Endothelial cell of umbilical vein (primary cell): ENCODE measurements at regions not wholly inside any gene's neighbourhood (a gene's known extent, or its start where the extent isn't known, plus 50 kb on each side); places are given as distances from the start of the nearest gene placed in this dataset.

ENCODE experiments used
- BruUV-seq: library from RNA; stranded (reverse); fragments of 400-500 nt; replicated peaks from 2 replicates; lab custom pipeline; 2021; lab: Mats Ljungman, UMichigan
- CTCF ChIA-PET: fragments of 300-600, 350-600 bp; sonication (Branson Sonifier 250); formaldehyde crosslinking; loops from one replicate; lab custom pipeline; 2021; ENCODE audit warnings: antibody characterized with exemption, inconsistent platforms; lab: Charles Lee
- POLR2A ChIA-PET: fragments of 300-600, 350-600 bp; sonication (Branson Sonifier 250); formaldehyde crosslinking; loops from one replicate; lab custom pipeline; 2021; ENCODE audit warnings: antibody characterized with exemption, inconsistent platforms; lab: Charles Lee
- DNase-seq: peaks from one replicate; pipeline ENCODE4 v3.0.0-alpha.2; 2011; ENCODE audit warnings: low read depth, low spot score
- FAIRE-seq: peaks from 2 replicates; lab custom pipeline; 2011; peaks lifted over from hg19 to GRCh38; lab: Jason Lieb, UNC
- H2AFZ ChIP-seq: 2 replicates; pipeline ENCODE4 v1.6.0; 2012; ENCODE audit warnings: low read depth, low read length, control low read depth, inconsistent platforms
- H3K27ac ChIP-seq: 2 replicates; pipeline ENCODE4 v1.5.1; 2011; ENCODE audit warnings: low read depth, mild to moderate bottlenecking, control low read depth, low read length, moderate library complexity; ENCODE audit not compliant: insufficient read depth
- H3K27me3 ChIP-seq, 2 experiments: 2 replicates each; pipeline versions ENCODE4 v1.6.0 to v1.6.1; 2011; ENCODE audit warnings: low read length in 2 of 2, mixed read lengths in 1 of 2; ENCODE audit not compliant: control insufficient read depth in 2 of 2, insufficient read depth in 2 of 2
- H3K36me3 ChIP-seq, 2 experiments: 2 replicates in 1 of 2; 3 replicates in 1 of 2; pipeline ENCODE4 v1.5.1; 2011; ENCODE audit warnings: low read length in 2 of 2, mild to moderate bottlenecking in 1 of 2, moderate library complexity in 1 of 2; ENCODE audit not compliant: control insufficient read depth in 2 of 2, insufficient read depth in 2 of 2; ENCODE audit errors: extremely low read depth in 1 of 2
- H3K4me1 ChIP-seq: 3 replicates; pipeline ENCODE4 v1.5.1; 2011; ENCODE audit warnings: mild to moderate bottlenecking, low read length; ENCODE audit not compliant: control insufficient read depth, insufficient read depth; ENCODE audit errors: extremely low read depth
- H3K4me2 ChIP-seq: 2 replicates; pipeline ENCODE4 v1.6.1; 2011; ENCODE audit warnings: low read length, control low read depth, mixed read lengths; ENCODE audit not compliant: insufficient read depth
- H3K4me3 ChIP-seq, 3 experiments: fragments of 200-600 bp in 1 of 3; sonication (generic), shearing (Covaris generic) in 1 of 3; replicated peaks in 1 of 3; 2 replicates each; pipeline ENCODE4 v1.5.1; 2011 to 2016; ENCODE audit warnings: control low read depth in 3 of 3, low read length in 3 of 3, mild to moderate bottlenecking in 2 of 3, inconsistent platforms in 1 of 3, low read depth in 1 of 3, moderate library complexity in 1 of 3; ENCODE audit not compliant: insufficient read depth in 1 of 3
- H3K79me2 ChIP-seq: 2 replicates; pipeline ENCODE4 v1.6.0; 2012; ENCODE audit warnings: low read length, inconsistent platforms; ENCODE audit not compliant: control insufficient read depth, insufficient read depth
- H3K9ac ChIP-seq: replicated peaks from 2 replicates; pipeline ENCODE3; 2011; ENCODE audit warnings: low read length, control low read depth; ENCODE audit not compliant: insufficient read depth; ENCODE audit errors: extremely low read depth
- H3K9me1 ChIP-seq: replicated peaks from 3 replicates; pipeline ENCODE4 v1.6.0; 2011; ENCODE audit warnings: mild to moderate bottlenecking, low read length; ENCODE audit not compliant: control insufficient read depth, insufficient read depth; ENCODE audit errors: extremely low read depth
- H3K9me3 ChIP-seq: replicated peaks from 2 replicates; pipeline ENCODE4 v1.5.1; 2012; ENCODE audit warnings: low read length, inconsistent platforms; ENCODE audit not compliant: control insufficient read depth, insufficient read depth
- H4K20me1 ChIP-seq: replicated peaks from 2 replicates; pipeline ENCODE3; 2011; ENCODE audit warnings: mild to moderate bottlenecking, low read length; ENCODE audit not compliant: control insufficient read depth, insufficient read depth; ENCODE audit errors: extremely low read depth
- CTCF ChIP-seq, 2 donors: IDR thresholded peaks; 1 replicate in 1 of 2; 2 replicates in 1 of 2; pipeline ENCODE4 v1.5.1; 2011; ENCODE audit warnings: low read length in 2 of 2, mild to moderate bottlenecking in 2 of 2, moderate library complexity in 2 of 2, control low read depth in 1 of 2, inconsistent platforms in 1 of 2, low read depth in 1 of 2; ENCODE audit not compliant: insufficient read depth in 1 of 2; ENCODE audit errors: extremely low read depth in 1 of 2
- EZH2 ChIP-seq: IDR thresholded peaks from 2 replicates; pipeline ENCODE4 v1.6.1; 2012; ENCODE audit warnings: borderline replicate concordance, low read depth, mild to moderate bottlenecking, moderate library complexity, low read length, inconsistent platforms; ENCODE audit not compliant: severe bottlenecking
- FOS ChIP-seq: IDR thresholded peaks from 2 replicates; pipeline ENCODE4 v1.6.1; 2011; ENCODE audit warnings: mild to moderate bottlenecking, low read length, moderate library complexity, borderline replicate concordance; ENCODE audit not compliant: insufficient read depth
- GATA2 ChIP-seq: IDR thresholded peaks from 2 replicates; pipeline ENCODE4 v1.7.0; 2011; ENCODE audit warnings: low read depth, mild to moderate bottlenecking, moderate library complexity, mixed read lengths, low read length; ENCODE audit not compliant: insufficient read length, insufficient read depth
- JUN ChIP-seq: IDR thresholded peaks from 2 replicates; pipeline ENCODE4 v1.6.1; 2011; ENCODE audit warnings: borderline replicate concordance, low read depth; ENCODE audit not compliant: insufficient read length, insufficient read depth
- MAX ChIP-seq: IDR thresholded peaks from 2 replicates; pipeline ENCODE4 v1.6.1; 2011; ENCODE audit not compliant: insufficient read depth, insufficient read length
- MYC ChIP-seq: IDR thresholded peaks from one replicate; pipeline ENCODE4 v1.6.1; 2011; ENCODE audit warnings: mild to moderate bottlenecking, low read depth, low read length
- POLR2A ChIP-seq: IDR thresholded peaks from 2 replicates; pipeline ENCODE4 v1.6.1; 2012; ENCODE audit warnings: low read depth, mild to moderate bottlenecking, control low read depth, low read length
- POLR2AphosphoS5 ChIP-seq: IDR thresholded peaks from 2 replicates; pipeline ENCODE4 v1.6.1; 2012; ENCODE audit warnings: low read depth, mild to moderate bottlenecking, control low read depth, low read length, moderate library complexity; ENCODE audit not compliant: insufficient read depth
- dilution Hi-C: fragments of 300-500 bp; cut with MboI; formaldehyde crosslinking; loops from one replicate; pipeline ENCODE4 v1.15.0; 2019; ENCODE audit warnings: low sequenced_read_pairs; ENCODE audit not compliant: extremely low pct_ligation_motif_present
- intact Hi-C: fragments of 100-400 bp; cut with micrococcal nuclease; formaldehyde crosslinking; loops from one replicate; pipeline ENCODE4 v1.10.0; 2022

DNA sequence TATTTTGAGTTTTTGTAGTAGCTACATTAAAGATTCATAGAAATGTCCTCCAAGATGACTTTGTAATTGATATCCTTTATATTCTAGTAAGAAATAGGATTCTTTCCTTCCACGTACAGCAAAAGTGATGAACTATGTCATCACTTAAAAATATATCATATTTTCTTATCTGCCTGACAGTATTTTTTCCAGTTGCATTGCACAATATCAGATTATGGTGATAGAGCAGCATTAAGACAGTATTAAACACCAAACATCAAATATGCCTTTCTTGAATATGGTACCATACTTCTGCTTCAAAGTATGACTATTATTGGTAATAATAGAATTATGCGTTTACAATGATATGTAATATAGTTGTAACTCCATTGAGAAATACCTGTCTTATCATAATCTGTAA, 919.8 kb upstream of the EDIL3 start:
- TF ChIP-seq MAX (no peak), GATA2 (no peak), FOS (no peak), POLR2A (no peak), EZH2 (no peak), JUN (no peak), POLR2AphosphoS5 (no peak), CTCF (IDR thresholded peaks at IDR 0.05; ENCODE audit: extremely low read depth in 1 of 2, insufficient read depth in 1 of 2, low read depth in 1 of 2, low read length in 2 of 2) (no peak), MYC (no peak)
- H3K4me3 ChIP-seq, result no peak overlapping the region
- no peak overlapping the region for H2AFZ ChIP-seq
- no peak overlapping the region for H3K9ac ChIP-seq
- H3K4me1 ChIP-seq, result no peaks in the 10 kb centered on the region
- FAIRE-seq, result no peak
- intact Hi-C loops (no loop called here), dilution Hi-C loops (no loop called here)
- H3K4me2 ChIP-seq, result no peak overlapping the region
- no peaks in the 10 kb centered on the region for H3K27me3 ChIP-seq
- H3K36me3 ChIP-seq, result no peaks in the 10 kb centered on the region
- no peaks in the 10 kb centered on the region for H3K9me3 ChIP-seq
- no peak overlapping the region for H3K27ac ChIP-seq
- H4K20me1 ChIP-seq, result no peaks in the 10 kb centered on the region
- BruUV-seq, result no TSS peak
- no peaks in the 10 kb centered on the region for H3K79me2 ChIP-seq
- H3K9me1 ChIP-seq, result no peaks in the 10 kb centered on the region
- no peak for DNase-seq
- POLR2A ChIA-PET, result no interaction called here
- CTCF ChIA-PET, result no interaction called here
